Mesenchymal stem cell (in vitro differentiated cells and primary cell): ENCODE measurements at regions not wholly inside any gene's neighbourhood (a gene's known extent, or its start where the extent isn't known, plus 50 kb on each side); places are given as distances from the start of the nearest gene placed in this dataset.
"Not testable (repeated sequence)": the region's sequence is repeated elsewhere in the genome, so short reads cannot be mapped to it uniquely, and the experiment has no call there.

ENCODE experiments used
- DNase-seq: peaks from one replicate; pipeline ENCODE4 v3.0.0-alpha.2; 2013
- H2AFZ ChIP-seq: one replicate; pipeline ENCODE4 v1.6.1; 2013; ENCODE audit warnings: low read depth, mild to moderate bottlenecking, control low read depth, inconsistent platforms, low read length, moderate library complexity
- H2AK5ac ChIP-seq: 2 replicates; pipeline ENCODE4 v1.6.1; 2013; ENCODE audit warnings: low read length, moderate library complexity, mild to moderate bottlenecking, inconsistent platforms; ENCODE audit not compliant: severe bottlenecking
- H2BK120ac ChIP-seq: one replicate; pipeline ENCODE4 v1.6.1; 2013; ENCODE audit warnings: low read depth, mild to moderate bottlenecking, inconsistent platforms, low read length, moderate library complexity
- H2BK12ac ChIP-seq, 2 experiments: one replicate each; pipeline ENCODE4 v1.6.1; 2013; ENCODE audit warnings: inconsistent platforms in 2 of 2, low read length in 2 of 2, mild to moderate bottlenecking in 2 of 2, moderate library complexity in 2 of 2, control low read depth in 1 of 2
- H2BK15ac ChIP-seq: one replicate; pipeline ENCODE4 v1.6.1; 2013; ENCODE audit warnings: mild to moderate bottlenecking, low read depth, inconsistent platforms; ENCODE audit not compliant: poor library complexity, severe bottlenecking
- H2BK5ac ChIP-seq: 2 replicates; pipeline ENCODE4 v1.6.1; 2013; ENCODE audit warnings: low read depth, mild to moderate bottlenecking, low read length, control low read depth, inconsistent platforms; ENCODE audit not compliant: poor library complexity, severe bottlenecking
- H3K14ac ChIP-seq, 2 experiments: one replicate each; pipeline ENCODE4 v1.6.1; 2013; ENCODE audit warnings: inconsistent platforms in 2 of 2, low read length in 2 of 2, control low read depth in 1 of 2, mild to moderate bottlenecking in 1 of 2, moderate library complexity in 1 of 2
- H3K18ac ChIP-seq, 2 experiments: one replicate each; pipeline ENCODE4 v1.6.1; 2013; ENCODE audit warnings: inconsistent platforms in 2 of 2, low read length in 2 of 2, control low read depth in 1 of 2, low read depth in 1 of 2, mild to moderate bottlenecking in 1 of 2
- H3K23ac ChIP-seq, 2 experiments: one replicate each; pipeline ENCODE4 v1.6.1; 2013; ENCODE audit warnings: inconsistent platforms in 2 of 2, low read length in 2 of 2, mild to moderate bottlenecking in 2 of 2, moderate library complexity in 2 of 2, control low read depth in 1 of 2
- H3K27ac ChIP-seq: 2 replicates; pipeline ENCODE4 v1.5.1; 2013; ENCODE audit warnings: mild to moderate bottlenecking, moderate library complexity, low read length, control low read depth, inconsistent platforms; ENCODE audit not compliant: poor library complexity, severe bottlenecking
- H3K27me3 ChIP-seq, 2 experiments: 2 replicates each; pipeline versions ENCODE4 v1.6.1 to v1.7.0; 2013; ENCODE audit warnings: low read length in 2 of 2, mild to moderate bottlenecking in 2 of 2, moderate library complexity in 2 of 2, control low read depth in 1 of 2, inconsistent platforms in 1 of 2; ENCODE audit not compliant: control insufficient read depth in 1 of 2, insufficient read depth in 1 of 2
- H3K36me3 ChIP-seq, 2 experiments: 2 replicates each; pipeline versions ENCODE4 v1.6.1 to v1.7.0; 2013; ENCODE audit warnings: low read length in 2 of 2, control low read depth in 1 of 2, inconsistent platforms in 1 of 2, low read depth in 1 of 2, mild to moderate bottlenecking in 1 of 2; ENCODE audit not compliant: insufficient read depth in 2 of 2, control insufficient read depth in 1 of 2
- H3K4ac ChIP-seq, 2 experiments: one replicate each; pipeline ENCODE4 v1.6.1; 2013; ENCODE audit warnings: inconsistent platforms in 2 of 2, low read length in 2 of 2, mild to moderate bottlenecking in 2 of 2, moderate library complexity in 2 of 2, control low read depth in 1 of 2, low read depth in 1 of 2
- H3K4me1 ChIP-seq: 2 replicates; pipeline ENCODE4 v1.6.1; 2013; ENCODE audit warnings: low read depth, low read length, control low read depth; ENCODE audit not compliant: control insufficient read depth, insufficient read depth
- H3K4me2 ChIP-seq: 2 replicates; pipeline ENCODE4 v1.6.1; 2013; ENCODE audit warnings: low read length, mild to moderate bottlenecking, inconsistent platforms; ENCODE audit not compliant: poor library complexity, severe bottlenecking
- H3K4me3 ChIP-seq, 2 experiments: 2 replicates each; pipeline versions ENCODE4 v1.5.1 to v1.7.0; 2013; ENCODE audit warnings: low read length in 2 of 2, mild to moderate bottlenecking in 2 of 2, control low read depth in 1 of 2, low read depth in 1 of 2; ENCODE audit not compliant: insufficient read depth in 1 of 2
- H3K79me1 ChIP-seq: replicated peaks from 2 replicates; pipeline ENCODE4 v1.6.1; 2013; ENCODE audit warnings: mild to moderate bottlenecking, control low read depth, low read length, inconsistent platforms; ENCODE audit not compliant: poor library complexity, severe bottlenecking
- H3K9ac ChIP-seq: 2 replicates; pipeline ENCODE4 v1.7.0; 2013; ENCODE audit warnings: mild to moderate bottlenecking, low read length, moderate library complexity
- H3K9me3 ChIP-seq: 2 replicates; pipeline ENCODE4 v1.7.0; 2013; ENCODE audit warnings: mild to moderate bottlenecking, low read length; ENCODE audit not compliant: control insufficient read depth
- H4K8ac ChIP-seq: one replicate; pipeline ENCODE4 v1.6.1; 2013; ENCODE audit warnings: inconsistent platforms, mild to moderate bottlenecking, low read length, moderate library complexity
- H4K91ac ChIP-seq: one replicate; pipeline ENCODE4 v1.6.1; 2013; ENCODE audit warnings: mild to moderate bottlenecking, low read length, inconsistent platforms
- WGBS: methylation state at CpG from one replicate; pipeline ENCODE4 v1.1.7; 2013; ENCODE audit warnings: mixed read lengths; 5-methylcytosine and 5-hydroxymethylcytosine counted together

DNA sequence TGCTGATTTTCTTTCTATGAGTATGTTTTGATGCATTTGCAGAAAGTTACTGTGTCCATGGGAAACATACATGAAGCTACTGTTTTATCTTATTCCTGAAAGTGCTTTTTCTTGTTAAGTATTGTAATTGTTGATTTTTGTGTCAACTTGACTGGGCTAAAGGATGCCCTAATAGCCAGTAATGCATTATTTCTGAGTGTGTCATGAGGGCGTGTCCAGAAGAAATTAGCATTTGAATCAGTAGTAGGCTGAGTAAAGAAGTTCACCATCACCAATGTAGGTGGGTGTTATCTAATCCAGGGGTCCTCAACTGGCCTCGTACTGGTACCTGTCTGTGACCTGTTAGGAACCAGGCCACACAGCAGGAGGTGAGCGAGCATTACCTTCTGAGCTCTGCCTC is 760.2 kb downstream of the PLA2G4A start:
- no peak overlapping the region for H2BK5ac ChIP-seq
- H3K4me2 ChIP-seq, result no peak overlapping the region
- H2AK5ac ChIP-seq, result no peak overlapping the region
- no peak overlapping the region for H3K14ac ChIP-seq
- WGBS, result 96% methylated on average over 3 of the region's 3 CpGs
- H3K79me1 ChIP-seq, result no peaks in the 10 kb centered on the region
- H3K18ac ChIP-seq, result no peak overlapping the region
- H2BK120ac ChIP-seq, result no peak overlapping the region
- no peaks in the 10 kb centered on the region for H3K27me3 ChIP-seq
- no peak overlapping the region for H2AFZ ChIP-seq
- H2BK15ac ChIP-seq, result no peak overlapping the region
- H4K8ac ChIP-seq, result no peak overlapping the region
- no peak overlapping the region for H4K91ac ChIP-seq
- H3K4ac ChIP-seq, result no peak overlapping the region
- no peak overlapping the region for H3K23ac ChIP-seq
- no peak overlapping the region for H3K4me3 ChIP-seq
- H3K9ac ChIP-seq, result no peak overlapping the region
- H3K9me3 ChIP-seq, result no peaks in the 10 kb centered on the region
- H3K4me1 ChIP-seq, result no peaks in the 10 kb centered on the region
- no peak for DNase-seq
- H3K36me3 ChIP-seq, result no peaks in the 10 kb centered on the region
- H3K27ac ChIP-seq, result no peak overlapping the region
- H2BK12ac ChIP-seq, result no peak overlapping the region

DNA sequence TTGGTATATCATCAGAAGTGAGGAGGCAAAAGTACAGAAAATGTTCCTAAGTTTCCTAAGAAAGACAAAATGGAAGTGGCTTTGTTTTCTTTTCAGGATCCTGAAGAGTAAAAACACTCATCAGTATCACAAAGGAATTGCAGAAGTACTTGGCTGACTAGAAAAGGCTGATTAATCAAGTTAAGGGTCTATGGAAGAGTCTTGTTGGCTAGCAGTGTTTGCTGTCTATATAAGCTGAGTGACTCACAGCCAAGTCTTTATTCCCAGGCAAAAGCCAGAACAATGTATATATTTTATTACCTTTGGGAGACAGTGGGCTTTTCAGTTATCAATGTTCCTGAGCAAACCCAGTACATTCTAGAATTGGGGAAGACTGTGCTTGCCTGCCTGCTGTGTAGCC is 777.0 kb downstream of the PLA2G4A start:
- no peaks in the 10 kb centered on the region for H3K27me3 ChIP-seq
- no peak overlapping the region for H2BK15ac ChIP-seq
- no peak overlapping the region for H2BK5ac ChIP-seq

DNA sequence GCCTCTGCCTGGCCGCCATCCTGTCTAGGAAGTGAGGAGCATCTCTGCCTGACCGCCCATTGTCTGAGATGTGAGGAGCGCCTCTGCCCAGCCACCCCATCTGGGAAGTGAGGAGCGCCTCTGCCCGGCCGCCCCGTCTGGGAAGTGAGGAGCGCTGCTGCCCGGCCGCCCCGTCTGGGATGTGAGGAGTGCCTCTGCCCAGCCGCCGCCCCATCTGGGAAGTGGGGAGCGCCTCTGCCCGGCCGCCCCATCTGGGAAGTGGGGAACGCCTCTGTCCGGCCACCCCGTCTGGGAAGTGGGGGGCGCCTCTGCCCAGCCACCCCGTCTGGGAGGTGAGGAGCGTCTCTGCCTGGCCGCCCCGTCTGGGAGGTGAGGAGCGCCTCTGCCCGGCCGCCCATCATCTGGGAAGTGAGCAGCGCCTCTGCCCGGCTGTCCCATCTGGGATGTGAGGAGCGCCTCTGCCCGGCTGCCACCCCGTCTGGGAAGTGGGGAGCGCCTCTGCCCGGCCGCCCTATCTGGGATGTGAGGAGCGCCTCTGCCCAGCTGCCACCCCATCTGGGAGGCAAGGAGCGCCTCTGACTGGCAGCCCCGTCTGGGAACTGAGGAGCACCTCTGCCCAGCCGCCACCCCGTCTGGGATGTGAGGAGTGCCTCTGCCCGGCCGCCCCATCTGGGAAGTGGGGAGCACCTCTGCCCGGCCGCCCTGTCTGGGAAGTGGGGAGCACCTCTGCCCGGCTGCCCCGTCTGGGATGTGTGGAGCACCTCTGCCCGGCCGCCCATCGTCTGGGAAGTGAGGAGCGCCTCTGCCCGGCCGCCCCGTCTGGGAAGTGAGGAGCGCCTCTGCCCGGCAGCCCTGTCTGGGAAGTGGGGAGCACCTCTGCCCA is 787.3 kb downstream of the PLA2G4A start:
- not testable (repeated sequence) for H3K14ac ChIP-seq, H3K9ac ChIP-seq, DNase-seq, H4K91ac ChIP-seq, H3K4ac ChIP-seq, H4K8ac ChIP-seq, H3K4me2 ChIP-seq, H2BK12ac ChIP-seq, H3K27ac ChIP-seq, H3K4me1 ChIP-seq, H3K27me3 ChIP-seq, H2BK5ac ChIP-seq, H2BK120ac ChIP-seq, H2AK5ac ChIP-seq, H2BK15ac ChIP-seq, H3K18ac ChIP-seq, H3K4me3 ChIP-seq, H3K23ac ChIP-seq, H3K36me3 ChIP-seq, H3K79me1 ChIP-seq, H2AFZ ChIP-seq
- peaks cover 15% of the 10 kb centered on the region for H3K9me3 ChIP-seq
- 94% methylated on average over 54 of the region's 55 CpGs for WGBS

More for the DNA sequence above, 777.0 kb downstream of the PLA2G4A start:
- no peak overlapping the region for H3K4me3 ChIP-seq
- H3K9me3 ChIP-seq, result peaks cover 12% of the 10 kb centered on the region
- H4K91ac ChIP-seq, result no peak overlapping the region
- H3K14ac ChIP-seq, result no peak overlapping the region
- H3K4me2 ChIP-seq, result no peak overlapping the region
- no peak overlapping the region for H2BK12ac ChIP-seq
- no peak overlapping the region for H4K8ac ChIP-seq
- H3K36me3 ChIP-seq, result no peaks in the 10 kb centered on the region
- no peak overlapping the region for H2AFZ ChIP-seq
- H2BK120ac ChIP-seq, result no peak overlapping the region
- no peak overlapping the region for H3K4ac ChIP-seq
- no peak for DNase-seq
- H3K23ac ChIP-seq, result no peak overlapping the region
- H3K4me1 ChIP-seq, result no peaks in the 10 kb centered on the region
- no peak overlapping the region for H2AK5ac ChIP-seq
- H3K27ac ChIP-seq, result no peak overlapping the region
- no peak overlapping the region for H3K18ac ChIP-seq
- H3K79me1 ChIP-seq, result no peaks in the 10 kb centered on the region
- H3K9ac ChIP-seq, result no peak overlapping the region

DNA sequence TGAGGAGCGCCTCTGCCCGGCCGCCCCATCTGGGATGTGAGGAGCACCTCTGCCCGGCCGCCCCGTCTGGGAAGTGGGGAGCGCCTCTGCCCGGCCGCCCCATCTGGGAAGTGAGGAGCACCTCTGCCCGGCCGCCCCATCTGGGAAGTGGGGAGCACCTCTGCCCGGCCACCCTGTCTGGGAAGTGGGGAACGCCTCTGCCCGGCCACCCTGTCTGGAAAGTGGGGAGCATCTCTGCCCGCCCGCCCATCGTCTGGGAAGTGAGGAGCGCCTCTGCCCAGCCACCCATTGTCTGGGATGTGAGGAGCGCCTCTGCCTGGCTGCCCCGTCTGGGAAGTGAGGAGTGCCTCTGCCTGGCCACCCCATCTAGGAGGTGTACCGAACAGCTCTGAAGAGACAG is 788.1 kb downstream of the PLA2G4A start:
- H2AFZ ChIP-seq, H2BK5ac ChIP-seq, H3K79me1 ChIP-seq, H3K9ac ChIP-seq, DNase-seq, H2BK12ac ChIP-seq, H3K4me3 ChIP-seq, H4K91ac ChIP-seq, H3K36me3 ChIP-seq, H3K4ac ChIP-seq, H3K27me3 ChIP-seq, H3K14ac ChIP-seq, H3K23ac ChIP-seq, H3K4me1 ChIP-seq, H2AK5ac ChIP-seq, H2BK15ac ChIP-seq, H3K18ac ChIP-seq, H3K4me2 ChIP-seq, H3K27ac ChIP-seq, H2BK120ac ChIP-seq, H4K8ac ChIP-seq: not testable (repeated sequence)
- H3K9me3 ChIP-seq, result peaks cover 15% of the 10 kb centered on the region
- WGBS, result 86% methylated on average over 15 of the region's 21 CpGs
